Omental fat pad (tissue), 3 donors: ENCODE measurements at regions not wholly inside any gene's neighbourhood (a gene's known extent, or its start where the extent isn't known, plus 50 kb on each side); places are given as distances from the start of the nearest gene placed in this dataset.

Experiments
- ATAC-seq: fragments of 150-250 bp; one replicate; pipeline ENCODE4 v1.9.1; 2016; ENCODE audit warnings: mild to moderate bottlenecking, moderate library complexity; ENCODE audit not compliant: low FRiP score
- DNase-seq: peaks from one replicate; pipeline ENCODE4 v3.0.0-alpha.2; 2019; ENCODE audit warnings: low spot score
- CTCF ChIP-seq, 3 donors: fragments of 450-650 bp; IDR thresholded peaks; one replicate each; pipeline ENCODE4 v1.5.1; 2016 to 2017; ENCODE audit warnings: antibody characterized with exemption in 3 of 3, mild to moderate bottlenecking in 3 of 3, moderate library complexity in 2 of 3

GRCh38 chr10:69715899-69716606 lies 85.7 kb upstream of the COL13A1 start:
- TF ChIP-seq CTCF (IDR thresholded peaks at IDR 0.05), result no peak
- DNase-seq (no peak), ATAC-seq (no peak)

GRCh38 chr10:69716711-69717560 lies 84.8 kb upstream of the COL13A1 start:
- DNase-seq (no peak), ATAC-seq (no peak)
- TF ChIP-seq CTCF (IDR thresholded peaks at IDR 0.05), result peak in 1 of 3 donors; percentile 10

- TF ChIP-seq CTCF (IDR thresholded peaks at IDR 0.05), result no peak
- ATAC-seq (no peak), DNase-seq (no peak)
These were observed 82.8 kb upstream of the COL13A1 start for GRCh38 chr10:69718951-69719350.

- TF ChIP-seq CTCF (IDR thresholded peaks at IDR 0.05), result no peak
- no peak for ATAC-seq
- no peak for DNase-seq
These were observed 79.9 kb upstream of the COL13A1 start for GRCh38 chr10:69721690-69722310.

- TF ChIP-seq CTCF (IDR thresholded peaks at IDR 0.05), result no peak
- no peak for ATAC-seq
These were observed 78.1 kb upstream of the COL13A1 start for GRCh38 chr10:69723653-69724052.

GRCh38 chr10:69726850-69727249 lies 74.9 kb upstream of the COL13A1 start:
- ATAC-seq, result no peak

More at GRCh38 chr10:69723653-69724052, 78.1 kb upstream of the COL13A1 start:
- no peak for DNase-seq

More at GRCh38 chr10:69726850-69727249, 74.9 kb upstream of the COL13A1 start:
- TF ChIP-seq CTCF (IDR thresholded peaks at IDR 0.05), result no peak
- DNase-seq, result no peak
